RWPE1 (cell line): ENCODE measurements at regions not wholly inside any gene's neighbourhood (a gene's known extent, or its start where the extent isn't known, plus 50 kb on each side); places are given as distances from the start of the nearest gene placed in this dataset.

Experiments
- CTCF ChIA-PET: fragments of 350-600 bp; sonication (Branson Sonifier 250); formaldehyde crosslinking; extraction: SDS; loops from one replicate; lab custom pipeline; 2021; lab: Yijun Ruan, JAX
- POLR2A ChIA-PET: fragments of 400-600 bp; formaldehyde crosslinking; extraction: SDS; loops from one replicate; lab custom pipeline; 2020; ENCODE audit warnings: antibody characterized with exemption; ENCODE audit not compliant: low non-redundant PET; lab: Yijun Ruan, JAX
- DNase-seq: peaks from one replicate; pipeline ENCODE4 v3.0.0; 2012; ENCODE audit warnings: low spot score
- H3K27ac ChIP-seq: fragments of 450-650 bp; 2 replicates; pipeline ENCODE4 v1.5.1; 2017
- TF ChIP-seq, protein P1 (sequence below): fragments of 450-650 bp; conservative IDR thresholded peaks from 2 replicates; pipeline ENCODE4 v1.5.1; 2017; ENCODE audit warnings: low read depth, mild to moderate bottlenecking

- TF ChIP-seq, protein P1, sequence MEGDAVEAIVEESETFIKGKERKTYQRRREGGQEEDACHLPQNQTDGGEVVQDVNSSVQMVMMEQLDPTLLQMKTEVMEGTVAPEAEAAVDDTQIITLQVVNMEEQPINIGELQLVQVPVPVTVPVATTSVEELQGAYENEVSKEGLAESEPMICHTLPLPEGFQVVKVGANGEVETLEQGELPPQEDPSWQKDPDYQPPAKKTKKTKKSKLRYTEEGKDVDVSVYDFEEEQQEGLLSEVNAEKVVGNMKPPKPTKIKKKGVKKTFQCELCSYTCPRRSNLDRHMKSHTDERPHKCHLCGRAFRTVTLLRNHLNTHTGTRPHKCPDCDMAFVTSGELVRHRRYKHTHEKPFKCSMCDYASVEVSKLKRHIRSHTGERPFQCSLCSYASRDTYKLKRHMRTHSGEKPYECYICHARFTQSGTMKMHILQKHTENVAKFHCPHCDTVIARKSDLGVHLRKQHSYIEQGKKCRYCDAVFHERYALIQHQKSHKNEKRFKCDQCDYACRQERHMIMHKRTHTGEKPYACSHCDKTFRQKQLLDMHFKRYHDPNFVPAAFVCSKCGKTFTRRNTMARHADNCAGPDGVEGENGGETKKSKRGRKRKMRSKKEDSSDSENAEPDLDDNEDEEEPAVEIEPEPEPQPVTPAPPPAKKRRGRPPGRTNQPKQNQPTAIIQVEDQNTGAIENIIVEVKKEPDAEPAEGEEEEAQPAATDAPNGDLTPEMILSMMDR = no peak
- ChIA-PET CTCF (no interaction called here), POLR2A (no interaction called here)
- no peak for DNase-seq
- H3K27ac ChIP-seq = no peak overlapping the region
Observed at GRCh38 chr12:131577766-131578165, 133.1 kb upstream of the SFSWAP start.

DNA sequence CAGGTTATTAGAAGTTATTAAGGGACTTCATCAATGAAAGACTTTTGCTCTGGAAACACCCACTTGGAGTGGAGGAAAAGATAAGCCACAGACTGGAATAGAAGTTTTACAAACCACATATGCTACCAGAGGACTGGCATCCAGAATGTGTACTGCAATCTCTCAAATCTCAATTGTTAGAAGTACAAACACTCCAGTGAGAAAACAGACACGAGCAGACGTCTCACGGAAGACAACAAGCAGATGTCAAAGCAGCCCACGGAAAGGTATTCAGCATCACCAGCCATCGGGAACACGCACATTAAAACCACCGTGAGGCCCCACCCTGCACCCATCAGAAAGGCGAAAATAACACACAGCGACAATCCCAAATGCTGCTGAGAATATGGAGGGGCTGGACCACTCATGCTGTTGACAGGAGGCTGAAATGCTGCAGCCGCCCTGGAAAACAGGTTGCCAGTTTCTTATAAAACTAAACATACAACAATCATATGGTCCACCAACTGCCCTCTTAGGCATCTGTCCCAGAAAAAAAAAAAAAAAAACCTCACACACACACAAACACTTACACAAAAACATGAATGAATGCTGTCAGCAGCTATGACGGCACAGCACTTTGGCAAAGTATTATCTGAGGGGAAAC, 131.9 kb upstream of the SFSWAP start:
- TF ChIP-seq, protein P1 = no peak
- CTCF ChIA-PET = no interaction called here

GRCh38 chr12:131583090-131583712, 127.7 kb upstream of the SFSWAP start:
- no peak for DNase-seq
- POLR2A ChIA-PET = no interaction called here
- CTCF ChIA-PET = no interaction called here
- no peak overlapping the region for H3K27ac ChIP-seq
- TF ChIP-seq, protein P1 = no peak

More for the DNA sequence above, 131.9 kb upstream of the SFSWAP start:
- DNase-seq = no peak
- POLR2A ChIA-PET = no interaction called here
- no peak overlapping the region for H3K27ac ChIP-seq

- H3K27ac ChIP-seq = no peak overlapping the region
- ChIA-PET CTCF (no interaction called here), POLR2A (no interaction called here)
- TF ChIP-seq, protein P1 = no peak
- DNase-seq = no peak
Observed at GRCh38 chr12:131586269-131586668, 124.6 kb upstream of the SFSWAP start.

DNA sequence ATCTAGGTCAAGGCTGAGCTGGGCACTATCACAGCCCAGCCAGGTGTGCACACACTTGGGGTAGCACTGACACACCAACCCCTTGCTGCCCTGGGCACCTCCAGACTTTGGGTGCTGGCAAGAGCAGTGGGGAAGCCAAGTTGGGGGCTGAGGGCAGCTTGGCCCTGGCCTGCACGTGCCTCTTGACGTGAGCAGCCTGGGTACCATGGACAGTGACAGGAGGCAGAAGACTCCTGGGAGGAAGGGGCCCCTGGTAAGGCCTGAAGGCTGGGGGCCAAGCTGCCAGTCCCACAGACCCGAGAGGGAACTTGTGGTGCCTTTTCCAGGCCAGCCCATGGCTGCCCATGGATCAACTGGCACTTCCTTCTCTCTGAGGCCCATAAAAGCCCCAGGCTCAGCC, 124.1 kb upstream of the SFSWAP start:
- POLR2A ChIA-PET = no interaction called here
- CTCF ChIA-PET = no interaction called here
- no peak overlapping the region for H3K27ac ChIP-seq
- TF ChIP-seq, protein P1 = no peak
- no peak for DNase-seq

- no peak overlapping the region for H3K27ac ChIP-seq
- ChIA-PET POLR2A (no interaction called here), CTCF (no interaction called here)
- DNase-seq = no peak
- TF ChIP-seq, protein P1 = no peak
Observed at GRCh38 chr12:131587565-131587964, 123.3 kb upstream of the SFSWAP start.
